Osteoblast (primary cell): ENCODE measurements at regions not wholly inside any gene's neighbourhood (a gene's known extent, or its start where the extent isn't known, plus 50 kb on each side); places are given as distances from the start of the nearest gene placed in this dataset.

ENCODE experiments used
- DNase-seq: peaks from one replicate; pipeline ENCODE4 v3.0.0; 2011; ENCODE audit warnings: low spot score, mixed read lengths; ENCODE audit not compliant: insufficient read length; ENCODE audit errors: missing footprints
- H2AFZ ChIP-seq: 2 replicates; pipeline ENCODE4 v1.6.0; 2011; ENCODE audit warnings: mild to moderate bottlenecking, low read length
- H3K27ac ChIP-seq: 2 replicates; pipeline ENCODE4 v1.5.1; 2011; ENCODE audit warnings: mild to moderate bottlenecking, low read depth, low read length, moderate library complexity
- H3K27me3 ChIP-seq: 2 replicates; pipeline ENCODE4 v1.6.0; 2012; ENCODE audit warnings: mild to moderate bottlenecking, control low read depth, inconsistent platforms, low read length, moderate library complexity; ENCODE audit not compliant: insufficient read depth
- H3K36me3 ChIP-seq: 2 replicates; pipeline ENCODE4 v1.5.1; 2011; ENCODE audit warnings: mild to moderate bottlenecking, low read length, control low read depth, moderate library complexity; ENCODE audit not compliant: insufficient read depth
- H3K4me1 ChIP-seq: 2 replicates; pipeline ENCODE4 v1.5.1; 2011; ENCODE audit warnings: mild to moderate bottlenecking, low read length, control low read depth, moderate library complexity; ENCODE audit not compliant: insufficient read depth
- H3K4me2 ChIP-seq: 2 replicates; pipeline ENCODE4 v1.6.0; 2011; ENCODE audit warnings: mild to moderate bottlenecking, low read length; ENCODE audit not compliant: insufficient read depth
- H3K4me3 ChIP-seq: fragments of 200-600 bp; sonication (generic); 3 replicates; pipeline ENCODE4 v1.5.1; 2012; ENCODE audit warnings: mild to moderate bottlenecking, low read length, inconsistent platforms; ENCODE audit not compliant: insufficient read depth
- H3K79me2 ChIP-seq: 2 replicates; pipeline ENCODE4 v1.6.0; 2012; ENCODE audit warnings: mild to moderate bottlenecking, low read length, control low read depth, inconsistent platforms; ENCODE audit not compliant: insufficient read depth
- H3K9me3 ChIP-seq: 2 replicates; pipeline ENCODE4 v1.5.1; 2011; ENCODE audit warnings: low read depth, low read length, control low read depth
- H4K20me1 ChIP-seq: 2 replicates; pipeline ENCODE4 v1.6.0; 2012; ENCODE audit warnings: mild to moderate bottlenecking, low read length, control low read depth; ENCODE audit not compliant: insufficient read depth
- CTCF ChIP-seq: IDR thresholded peaks from 2 replicates; pipeline ENCODE4 v1.5.1; 2011; ENCODE audit warnings: mild to moderate bottlenecking, low read depth, low read length, moderate library complexity; ENCODE audit errors: extremely low read depth

DNA sequence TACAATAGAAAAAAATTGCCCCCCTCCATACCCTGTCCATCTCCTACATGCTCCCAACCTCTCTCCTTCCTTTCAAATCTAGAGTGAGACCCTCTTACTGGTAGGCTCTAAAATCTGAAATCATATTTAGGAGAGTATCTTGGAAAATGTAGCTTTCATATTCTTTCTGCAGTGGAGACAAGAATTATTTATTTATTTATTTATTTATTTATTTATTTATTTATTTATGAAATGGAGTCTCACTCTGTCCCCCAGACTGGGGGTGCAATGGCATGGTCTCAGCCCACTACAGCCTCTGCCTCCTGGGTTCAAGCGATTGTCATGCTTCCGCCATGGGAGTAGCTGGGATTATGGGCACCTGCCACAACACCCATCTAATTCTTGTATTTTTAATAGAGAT, 174.1 kb upstream of the MYO16 start:
- no peaks in the 10 kb centered on the region for H3K79me2 ChIP-seq
- no peak overlapping the region for H3K4me3 ChIP-seq
- no peaks in the 10 kb centered on the region for H3K27me3 ChIP-seq
- no peak overlapping the region for H2AFZ ChIP-seq
- no peak for TF ChIP-seq CTCF
- H3K4me2 ChIP-seq = no peak overlapping the region
- H3K27ac ChIP-seq = no peak overlapping the region
- no peaks in the 10 kb centered on the region for H3K9me3 ChIP-seq
- H3K4me1 ChIP-seq = no peaks in the 10 kb centered on the region
- H3K36me3 ChIP-seq = no peaks in the 10 kb centered on the region
- DNase-seq = no peak
- no peaks in the 10 kb centered on the region for H4K20me1 ChIP-seq

- DNase-seq = no peak
- H3K27ac ChIP-seq = no peak overlapping the region
- no peaks in the 10 kb centered on the region for H3K79me2 ChIP-seq
- no peaks in the 10 kb centered on the region for H4K20me1 ChIP-seq
- H3K4me3 ChIP-seq = no peak overlapping the region
- no peak overlapping the region for H2AFZ ChIP-seq
- H3K36me3 ChIP-seq = no peaks in the 10 kb centered on the region
- TF ChIP-seq CTCF = no peak
- no peak overlapping the region for H3K4me2 ChIP-seq
- H3K9me3 ChIP-seq = no peaks in the 10 kb centered on the region
- no peaks in the 10 kb centered on the region for H3K4me1 ChIP-seq
- H3K27me3 ChIP-seq = no peaks in the 10 kb centered on the region
Measured at GRCh38 chr13:108460043-108460442, 169.4 kb upstream of the MYO16 start.

GRCh38 chr13:108460746-108461145, 168.7 kb upstream of the MYO16 start:
- TF ChIP-seq CTCF = no peak
- H3K36me3 ChIP-seq = no peaks in the 10 kb centered on the region
- H3K27ac ChIP-seq = no peak overlapping the region
- no peaks in the 10 kb centered on the region for H4K20me1 ChIP-seq
- H3K4me3 ChIP-seq = no peak overlapping the region
- H3K27me3 ChIP-seq = no peaks in the 10 kb centered on the region
- H2AFZ ChIP-seq = no peak overlapping the region
- H3K79me2 ChIP-seq = no peaks in the 10 kb centered on the region
- H3K4me2 ChIP-seq = no peak overlapping the region
- no peaks in the 10 kb centered on the region for H3K9me3 ChIP-seq
- no peaks in the 10 kb centered on the region for H3K4me1 ChIP-seq
- no peak for DNase-seq

- H3K27ac ChIP-seq = peak overlapping the region; percentile 65
- peak overlapping the region; percentile 17 for H2AFZ ChIP-seq
- H3K36me3 ChIP-seq = no peaks in the 10 kb centered on the region
- peak; percentile 13 for DNase-seq
- H3K79me2 ChIP-seq = no peaks in the 10 kb centered on the region
- H4K20me1 ChIP-seq = no peaks in the 10 kb centered on the region
- H3K9me3 ChIP-seq = no peaks in the 10 kb centered on the region
- no peaks in the 10 kb centered on the region for H3K27me3 ChIP-seq
- TF ChIP-seq CTCF = no peak
- no peaks in the 10 kb centered on the region for H3K4me1 ChIP-seq
- no peak overlapping the region for H3K4me2 ChIP-seq
- H3K4me3 ChIP-seq = no peak overlapping the region
Measured at GRCh38 chr13:108463340-108463739, 166.1 kb upstream of the MYO16 start.
